ENCODE measurements at regions not wholly inside any gene's neighbourhood (a gene's known extent, or its start where the extent isn't known, plus 50 kb on each side); places are given as distances from the start of the nearest gene placed in this dataset.

DNA sequence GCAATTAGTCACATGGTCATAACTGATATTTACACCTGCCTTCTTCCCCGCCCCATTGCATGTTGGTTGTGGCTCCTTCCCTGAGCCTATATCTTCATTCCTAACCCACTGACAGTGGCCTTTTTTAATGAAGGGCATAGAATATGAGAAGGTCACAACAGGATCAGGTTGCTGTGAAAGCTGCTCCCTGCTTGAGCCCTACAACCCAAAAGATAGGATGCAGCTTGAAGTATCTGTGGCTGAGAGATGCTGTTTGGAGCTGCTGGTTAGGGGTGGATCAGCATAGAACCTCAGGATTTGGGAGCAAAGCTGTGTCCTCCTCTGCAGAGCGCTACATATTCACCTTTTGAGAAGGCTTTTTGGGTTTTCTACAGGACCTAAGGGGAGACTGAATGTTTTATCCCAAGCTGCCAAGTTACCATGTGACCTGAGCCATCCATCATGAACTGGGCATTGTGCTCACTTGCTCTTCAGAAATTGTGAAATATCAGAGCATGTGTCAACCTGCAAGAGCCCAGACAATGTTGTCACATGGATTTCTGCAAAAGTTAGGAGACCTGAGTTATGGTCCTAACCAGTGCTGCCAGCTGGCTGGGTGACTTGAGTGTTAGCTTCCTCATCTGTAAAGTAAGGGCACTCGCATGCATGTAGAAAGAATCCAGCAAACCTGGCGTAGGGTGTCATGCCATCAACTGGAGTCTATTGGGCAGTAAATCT lies 49.8 kb upstream of the ARL8B start:
- TF ChIP-seq, protein P1, sequence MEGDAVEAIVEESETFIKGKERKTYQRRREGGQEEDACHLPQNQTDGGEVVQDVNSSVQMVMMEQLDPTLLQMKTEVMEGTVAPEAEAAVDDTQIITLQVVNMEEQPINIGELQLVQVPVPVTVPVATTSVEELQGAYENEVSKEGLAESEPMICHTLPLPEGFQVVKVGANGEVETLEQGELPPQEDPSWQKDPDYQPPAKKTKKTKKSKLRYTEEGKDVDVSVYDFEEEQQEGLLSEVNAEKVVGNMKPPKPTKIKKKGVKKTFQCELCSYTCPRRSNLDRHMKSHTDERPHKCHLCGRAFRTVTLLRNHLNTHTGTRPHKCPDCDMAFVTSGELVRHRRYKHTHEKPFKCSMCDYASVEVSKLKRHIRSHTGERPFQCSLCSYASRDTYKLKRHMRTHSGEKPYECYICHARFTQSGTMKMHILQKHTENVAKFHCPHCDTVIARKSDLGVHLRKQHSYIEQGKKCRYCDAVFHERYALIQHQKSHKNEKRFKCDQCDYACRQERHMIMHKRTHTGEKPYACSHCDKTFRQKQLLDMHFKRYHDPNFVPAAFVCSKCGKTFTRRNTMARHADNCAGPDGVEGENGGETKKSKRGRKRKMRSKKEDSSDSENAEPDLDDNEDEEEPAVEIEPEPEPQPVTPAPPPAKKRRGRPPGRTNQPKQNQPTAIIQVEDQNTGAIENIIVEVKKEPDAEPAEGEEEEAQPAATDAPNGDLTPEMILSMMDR (IDR thresholded peaks at IDR 0.05; ENCODE audit: low read depth, low read length), result no peak
- no peak for TF ChIP-seq POLR2A (IDR thresholded peaks at IDR 0.05; ENCODE audit: extremely low read depth, insufficient read length)
